Astrocyte of the cerebellum (primary cell): ENCODE measurements at regions not wholly inside any gene's neighbourhood (a gene's known extent, or its start where the extent isn't known, plus 50 kb on each side); places are given as distances from the start of the nearest gene placed in this dataset.
"Not testable (repeated sequence)": the region's sequence is repeated elsewhere in the genome, so short reads cannot be mapped to it uniquely, and the experiment has no call there.

Experiments used
- DNase-seq: peaks from one replicate; pipeline ENCODE4 v3.0.0-alpha.2; 2011; ENCODE audit warnings: low read depth
- H3K4me3 ChIP-seq: 2 replicates; pipeline ENCODE4 v1.5.1; 2011; ENCODE audit warnings: mild to moderate bottlenecking, low read depth, low read length, moderate library complexity
- CTCF ChIP-seq: IDR thresholded peaks from 2 replicates; pipeline ENCODE4 v1.5.1; 2012; ENCODE audit warnings: low read length, low read depth, moderate library complexity, mild to moderate bottlenecking; ENCODE audit errors: missing control alignments
- in situ Hi-C: cut with HindIII; loops from 2 replicates; pipeline ENCODE4 v1.10.0; 2017; ENCODE audit warnings: low sequenced_read_pairs

DNA sequence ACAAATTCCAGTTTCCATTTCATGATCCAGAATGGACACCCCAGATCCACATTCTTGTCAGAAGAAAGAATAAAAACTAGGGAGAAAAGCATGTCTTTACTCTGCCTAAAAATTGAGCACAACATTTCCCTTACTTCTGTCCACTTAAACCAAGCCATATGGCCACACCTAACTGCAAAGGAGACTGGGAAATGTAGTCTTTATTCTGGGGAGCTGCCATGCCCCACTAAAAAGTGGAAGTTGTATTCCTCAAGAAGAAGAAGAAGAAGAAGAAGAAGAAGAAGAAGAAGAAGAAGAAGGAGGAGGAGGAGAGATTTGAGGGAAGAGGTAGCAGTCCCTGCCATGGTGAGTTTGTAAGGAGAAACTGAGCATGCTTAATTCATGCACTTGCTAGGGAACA, 84.5 kb downstream of the GPR65 start:
- H3K4me3 ChIP-seq, result no peak overlapping the region
- TF ChIP-seq CTCF, result no peak
- no peak for DNase-seq
- in situ Hi-C loops, result no loop called here

GRCh38 chr14:88092529-88092928, 87.6 kb downstream of the GPR65 start:
- no peak for DNase-seq
- no peak overlapping the region for H3K4me3 ChIP-seq
- in situ Hi-C loops, result no loop called here
- no peak for TF ChIP-seq CTCF

GRCh38 chr14:88095791-88096190, 90.9 kb downstream of the GPR65 start:
- in situ Hi-C loops, result no loop called here
- no peak overlapping the region for H3K4me3 ChIP-seq
- no peak for DNase-seq
- no peak for TF ChIP-seq CTCF

GRCh38 chr14:88098163-88098562, 93.2 kb downstream of the GPR65 start:
- no peak overlapping the region for H3K4me3 ChIP-seq
- in situ Hi-C loops, result no loop called here
- DNase-seq, result no peak
- TF ChIP-seq CTCF, result no peak

DNA sequence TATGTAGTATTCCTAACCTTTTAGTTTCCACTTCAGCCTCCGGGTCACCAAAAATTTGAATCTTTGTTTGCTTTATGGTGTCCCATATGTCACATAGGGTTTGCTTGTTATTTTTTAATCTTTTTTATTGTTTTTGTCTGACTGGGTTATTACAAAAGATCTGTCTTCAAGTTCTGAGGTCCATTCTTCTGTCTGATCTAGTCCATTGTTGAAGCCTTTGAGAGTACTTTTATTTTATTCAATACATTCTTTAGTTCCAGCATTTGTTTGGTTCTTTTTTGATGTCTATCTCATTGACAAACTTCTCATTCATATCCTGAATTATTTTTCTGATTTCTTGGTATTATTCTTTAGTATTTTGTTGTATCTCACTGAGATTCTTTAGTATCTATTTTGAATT, 99.8 kb downstream of the GPR65 start:
- DNase-seq, result no peak
- TF ChIP-seq CTCF, result no peak
- no peak overlapping the region for H3K4me3 ChIP-seq
- in situ Hi-C loops, result no loop called here

- no peak overlapping the region for H3K4me3 ChIP-seq
- in situ Hi-C loops, result no loop called here
- no peak for TF ChIP-seq CTCF
- no peak for DNase-seq
Observed at GRCh38 chr14:88106377-88106776, 101.4 kb downstream of the GPR65 start.

- H3K4me3 ChIP-seq, DNase-seq, in situ Hi-C loops: not testable (repeated sequence)
Observed at GRCh38 chr14:88127669-88128068, 122.7 kb downstream of the GPR65 start.
